C4-2B (cell line): ENCODE measurements at regions not wholly inside any gene's neighbourhood (a gene's known extent, or its start where the extent isn't known, plus 50 kb on each side); places are given as distances from the start of the nearest gene placed in this dataset.

ENCODE experiments used
- CTCF ChIP-seq: fragments of 450-650 bp; conservative IDR thresholded peaks from 2 replicates; pipeline ENCODE4 v1.5.1; 2017; ENCODE audit warnings: mild to moderate bottlenecking
- ZFX ChIP-seq: fragments of 450-650 bp; IDR thresholded peaks from 2 replicates; pipeline ENCODE4 v1.6.1; 2017

DNA sequence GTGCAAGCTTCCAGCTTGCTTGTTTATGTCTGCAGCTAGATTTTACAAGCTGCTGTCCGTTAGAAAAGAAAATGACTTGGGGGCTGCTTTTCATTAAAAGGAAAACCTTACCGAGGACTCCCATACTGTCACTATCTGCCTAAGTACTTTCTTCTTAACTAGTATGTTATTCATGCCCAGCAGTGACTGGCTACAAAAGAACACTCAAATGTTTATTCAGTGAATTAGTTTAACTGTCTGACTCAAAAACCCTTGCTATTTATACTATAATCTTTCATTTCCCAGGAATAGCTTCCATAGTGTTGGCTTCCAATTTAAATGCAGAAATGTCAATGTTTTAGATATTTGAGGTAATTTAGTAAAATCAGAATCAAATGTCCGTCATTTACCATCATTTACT, 164.9 kb downstream of the DTHD1 start:
- TF ChIP-seq CTCF (no peak), ZFX (no peak)
